A673 (cell line): ENCODE measurements at regions not wholly inside any gene's neighbourhood (a gene's known extent, or its start where the extent isn't known, plus 50 kb on each side); places are given as distances from the start of the nearest gene placed in this dataset.

Experiments used
- BruUV-seq: library from RNA; stranded (reverse); fragments of 400-500 nt; replicated peaks from 2 replicates; lab custom pipeline; 2021; lab: Mats Ljungman, UMichigan
- CTCF ChIA-PET: fragments of 300-600 bp; sonication (Branson Sonifier 250); formaldehyde crosslinking; loops from one replicate; lab custom pipeline; 2022; ENCODE audit warnings: antibody characterized with exemption; lab: Charles Lee
- POLR2A ChIA-PET: fragments of 300-600 bp; sonication (Branson Sonifier 250); formaldehyde crosslinking; loops from one replicate; lab custom pipeline; 2022; ENCODE audit warnings: antibody characterized with exemption; ENCODE audit not compliant: low non-redundant PET; lab: Charles Lee
- DNase-seq: peaks from one replicate; pipeline ENCODE4 v3.0.0-alpha.2; 2015; ENCODE audit warnings: low spot score
- H3K27ac ChIP-seq: fragments of 200-600 bp; sonication (generic); 2 replicates; pipeline ENCODE4 v1.5.1; 2016; ENCODE audit warnings: mixed run types, low read depth, mild to moderate bottlenecking, mixed read lengths, antibody characterized with exemption, low read length; ENCODE audit not compliant: poor library complexity, severe bottlenecking
- H3K27me3 ChIP-seq: fragments of 200-600 bp; sonication (generic); replicated peaks from 2 replicates; pipeline ENCODE4 v1.6.1; 2017; ENCODE audit warnings: mixed run types, low read depth, mild to moderate bottlenecking, mixed read lengths, antibody characterized with exemption, low read length; ENCODE audit not compliant: insufficient read depth, poor library complexity
- H3K36me3 ChIP-seq: fragments of 200-600 bp; sonication (generic); 2 replicates; pipeline ENCODE4 v1.6.1; 2016; ENCODE audit warnings: mixed run types, mild to moderate bottlenecking, mixed read lengths, antibody characterized with exemption, low read length; ENCODE audit not compliant: insufficient read depth, poor library complexity, severe bottlenecking
- H3K4me1 ChIP-seq: fragments of 200-600 bp; sonication (generic); 2 replicates; pipeline ENCODE4 v1.6.1; 2017; ENCODE audit warnings: mixed run types, mild to moderate bottlenecking, mixed read lengths, antibody characterized with exemption, low read length; ENCODE audit not compliant: insufficient read depth, poor library complexity, severe bottlenecking
- H3K4me3 ChIP-seq: fragments of 200-600 bp; sonication (generic); 2 replicates; pipeline ENCODE4 v1.5.1; 2016; ENCODE audit warnings: low read depth, mixed run types, mild to moderate bottlenecking, mixed read lengths, low read length; ENCODE audit not compliant: poor library complexity, severe bottlenecking
- H3K9me3 ChIP-seq: fragments of 200-600 bp; sonication (generic); 2 replicates; pipeline ENCODE4 v1.6.1; 2016; ENCODE audit warnings: mixed run types, low read depth, mild to moderate bottlenecking, mixed read lengths, antibody characterized with exemption, low read length; ENCODE audit not compliant: poor library complexity, severe bottlenecking
- EZH2 ChIP-seq: fragments of 200-600 bp; sonication (generic); IDR thresholded peaks from 2 replicates; pipeline ENCODE4 v1.6.1; 2017; ENCODE audit warnings: borderline replicate concordance, low read depth, mild to moderate bottlenecking, mixed read lengths, antibody characterized with exemption, low read length; ENCODE audit not compliant: poor library complexity, severe bottlenecking
- intact Hi-C: fragments of 100-400 bp; cut with micrococcal nuclease; formaldehyde crosslinking; loops from one replicate; pipeline ENCODE4 v1.10.0; 2022; ENCODE audit not compliant: unreplicated experiment
- TF ChIP-seq, protein P1 (sequence below): fragments of 300-800, 200-600 bp; sonication (generic); conservative IDR thresholded peaks from 2 replicates; pipeline ENCODE4 v1.5.1; 2017; ENCODE audit warnings: low read depth, mild to moderate bottlenecking, antibody characterized with exemption, low read length, moderate library complexity, mixed read lengths

DNA sequence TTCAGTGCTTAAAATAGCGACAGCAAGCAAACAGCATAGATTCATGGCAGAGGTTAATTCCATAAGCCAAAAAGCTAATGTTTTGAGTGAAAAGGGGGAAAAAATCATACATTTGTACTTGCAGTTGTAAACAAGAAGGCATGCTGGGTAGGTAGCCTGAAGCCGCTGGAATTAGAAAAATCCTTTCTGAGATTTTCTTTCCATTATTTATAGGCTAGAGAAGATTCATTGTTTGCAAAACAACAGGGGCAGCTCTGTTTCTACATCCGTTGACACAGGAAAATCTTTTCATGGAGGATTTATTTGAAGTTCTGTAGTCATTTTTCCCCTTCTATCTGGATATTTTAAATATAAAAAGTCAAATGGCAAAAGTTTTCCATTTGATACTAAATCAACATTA is 843.9 kb downstream of the QKI start:
- Histone ChIP-seq H3K4me3 (no peak overlapping the region), H3K36me3 (no peaks in the 10 kb centered on the region), H3K27me3 (no peaks in the 10 kb centered on the region), H3K9me3 (peaks cover 4% of the 10 kb centered on the region), H3K27ac (no peak overlapping the region), H3K4me1 (no peaks in the 10 kb centered on the region)
- no peak for DNase-seq
- intact Hi-C loops: no loop called here
- ChIA-PET POLR2A (no interaction called here), CTCF (no interaction called here)
- TF ChIP-seq, protein P1, sequence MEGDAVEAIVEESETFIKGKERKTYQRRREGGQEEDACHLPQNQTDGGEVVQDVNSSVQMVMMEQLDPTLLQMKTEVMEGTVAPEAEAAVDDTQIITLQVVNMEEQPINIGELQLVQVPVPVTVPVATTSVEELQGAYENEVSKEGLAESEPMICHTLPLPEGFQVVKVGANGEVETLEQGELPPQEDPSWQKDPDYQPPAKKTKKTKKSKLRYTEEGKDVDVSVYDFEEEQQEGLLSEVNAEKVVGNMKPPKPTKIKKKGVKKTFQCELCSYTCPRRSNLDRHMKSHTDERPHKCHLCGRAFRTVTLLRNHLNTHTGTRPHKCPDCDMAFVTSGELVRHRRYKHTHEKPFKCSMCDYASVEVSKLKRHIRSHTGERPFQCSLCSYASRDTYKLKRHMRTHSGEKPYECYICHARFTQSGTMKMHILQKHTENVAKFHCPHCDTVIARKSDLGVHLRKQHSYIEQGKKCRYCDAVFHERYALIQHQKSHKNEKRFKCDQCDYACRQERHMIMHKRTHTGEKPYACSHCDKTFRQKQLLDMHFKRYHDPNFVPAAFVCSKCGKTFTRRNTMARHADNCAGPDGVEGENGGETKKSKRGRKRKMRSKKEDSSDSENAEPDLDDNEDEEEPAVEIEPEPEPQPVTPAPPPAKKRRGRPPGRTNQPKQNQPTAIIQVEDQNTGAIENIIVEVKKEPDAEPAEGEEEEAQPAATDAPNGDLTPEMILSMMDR: no peak
- TF ChIP-seq EZH2: no peak
- BruUV-seq: no TSS peak

DNA sequence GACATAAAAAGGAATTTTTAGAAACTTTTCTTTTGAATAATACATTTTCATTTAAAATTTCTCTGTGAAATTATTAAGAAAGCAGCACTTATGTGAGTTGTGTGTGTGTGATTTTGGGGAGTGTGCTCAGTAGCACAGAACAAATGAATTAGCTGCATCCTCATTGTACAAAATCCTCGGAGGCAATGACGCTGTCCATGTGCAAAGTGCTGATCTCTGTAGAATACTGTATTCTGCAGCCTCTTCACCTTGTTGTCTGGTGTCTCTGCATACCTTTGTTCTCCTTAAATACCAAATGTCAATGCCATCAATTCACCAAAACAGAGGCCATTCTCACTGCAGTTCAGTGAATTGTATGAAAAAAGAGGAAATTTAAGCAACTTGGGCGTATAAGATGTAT is 838.4 kb downstream of the QKI start:
- H3K27ac ChIP-seq: no peak overlapping the region
- ChIA-PET CTCF (no interaction called here), POLR2A (no interaction called here)
- intact Hi-C loops: no loop called here
- no peak for DNase-seq
- no peak overlapping the region for H3K4me3 ChIP-seq
- H3K4me1 ChIP-seq: no peaks in the 10 kb centered on the region
- TF ChIP-seq EZH2: no peak
- TF ChIP-seq, protein P1: no peak
- H3K36me3 ChIP-seq: no peaks in the 10 kb centered on the region
- H3K27me3 ChIP-seq: no peaks in the 10 kb centered on the region
- no peaks in the 10 kb centered on the region for H3K9me3 ChIP-seq
- BruUV-seq: no TSS peak

DNA sequence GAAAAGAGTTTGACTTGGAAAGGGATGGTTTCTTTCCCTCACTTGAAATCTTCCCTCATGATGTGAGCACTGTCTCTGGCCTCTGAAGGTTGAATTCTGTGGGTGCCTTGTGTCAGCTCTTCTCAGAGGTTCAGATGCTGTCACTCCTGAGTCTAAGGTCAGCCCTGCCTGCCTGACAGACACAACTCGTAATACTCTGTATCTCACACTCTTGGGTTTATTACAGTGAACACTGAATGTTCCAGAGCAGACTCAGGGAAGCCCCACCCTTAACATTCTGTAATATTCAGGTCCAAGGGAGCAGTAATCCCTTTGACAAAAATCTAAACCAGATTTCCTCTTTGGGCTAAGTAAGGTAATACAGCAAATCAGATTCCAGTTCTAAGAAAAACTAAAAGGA is 837.8 kb downstream of the QKI start:
- TF ChIP-seq EZH2: no peak
- TF ChIP-seq, protein P1: no peak
- ChIA-PET CTCF (no interaction called here), POLR2A (no interaction called here)
- no peak for DNase-seq
- intact Hi-C loops: no loop called here
- no TSS peak for BruUV-seq
- Histone ChIP-seq H3K27me3 (no peaks in the 10 kb centered on the region), H3K36me3 (no peaks in the 10 kb centered on the region), H3K4me3 (no peak overlapping the region), H3K4me1 (no peaks in the 10 kb centered on the region), H3K9me3 (no peaks in the 10 kb centered on the region), H3K27ac (no peak overlapping the region)
